Activated B cell treated with CpG ODN at 0.5 μM for 24 hours (primary cell): ENCODE measurements at regions not wholly inside any gene's neighbourhood (a gene's known extent, or its start where the extent isn't known, plus 50 kb on each side); places are given as distances from the start of the nearest gene placed in this dataset.
"Not testable (repeated sequence)": the region's sequence is repeated elsewhere in the genome, so short reads cannot be mapped to it uniquely, and the experiment has no call there.

Experiments
- ATAC-seq: fragments of 200-7000 bp; cut with Tn5 transposase; one replicate; pipeline ENCODE4 v1.10.0; 2021; ENCODE audit warnings: low read depth, mild to moderate bottlenecking, moderate library complexity
- CTCF ChIA-PET: fragments of 350-600 bp; sonication (Branson Sonifier 250); formaldehyde crosslinking; loops from one replicate; lab custom pipeline; 2021; ENCODE audit warnings: antibody characterized with exemption; lab: Charles Lee
- POLR2A ChIA-PET: fragments of 350-600 bp; sonication (Branson Sonifier 250); formaldehyde crosslinking; loops from one replicate; lab custom pipeline; 2021; ENCODE audit warnings: antibody characterized with exemption; lab: Charles Lee
- DNase-seq: peaks from one replicate; pipeline ENCODE4 v3.0.0; 2022
- H3K27ac Mint-ChIP-seq: one replicate; pipeline ENCODE4 v1.8.0; 2020; ENCODE audit warnings: mixed read lengths
- H3K27me3 Mint-ChIP-seq: one replicate; pipeline ENCODE4 v1.8.0; 2021; ENCODE audit warnings: mixed read lengths
- H3K36me3 Mint-ChIP-seq: one replicate; pipeline ENCODE4 v1.8.0; 2021; ENCODE audit warnings: low read depth, mixed read lengths
- H3K4me1 Mint-ChIP-seq: one replicate; pipeline ENCODE4 v1.8.0; 2021; ENCODE audit warnings: mixed read lengths
- H3K4me3 Mint-ChIP-seq: one replicate; pipeline ENCODE4 v1.8.0; 2020; ENCODE audit warnings: mild to moderate bottlenecking, mixed read lengths
- H3K9me3 Mint-ChIP-seq: one replicate; pipeline ENCODE4 v1.8.0; 2020; ENCODE audit warnings: mixed read lengths
- CTCF ChIP-seq: fragments of 200-600 bp; IDR thresholded peaks from one replicate; pipeline ENCODE4 v1.8.0; 2022; ENCODE audit warnings: antibody characterized with exemption, mild to moderate bottlenecking
- intact Hi-C: fragments of 100-400 bp; cut with micrococcal nuclease; formaldehyde crosslinking; loops from one replicate; pipeline ENCODE4 v1.15.1; 2024

GRCh38 chr2:56040834-56041233 is 117.3 kb upstream of the EFEMP1 start:
- DNase-seq (no peak), ATAC-seq (no peak)
- intact Hi-C loops = no loop called here
- no peaks in the 10 kb centered on the region for H3K4me1 Mint-ChIP-seq
- TF ChIP-seq CTCF = no peak
- no peaks in the 10 kb centered on the region for H3K27me3 Mint-ChIP-seq
- ChIA-PET POLR2A (no interaction called here), CTCF (no interaction called here)
- H3K4me3 Mint-ChIP-seq = no peak overlapping the region
- H3K27ac Mint-ChIP-seq = no peak overlapping the region
- H3K9me3 Mint-ChIP-seq = no peaks in the 10 kb centered on the region
- H3K36me3 Mint-ChIP-seq = no peaks in the 10 kb centered on the region

- Mint-ChIP-seq H3K27ac (no peak overlapping the region), H3K4me1 (no peaks in the 10 kb centered on the region), H3K9me3 (no peaks in the 10 kb centered on the region), H3K27me3 (no peaks in the 10 kb centered on the region), H3K4me3 (no peak overlapping the region), H3K36me3 (no peaks in the 10 kb centered on the region)
- CTCF ChIA-PET = interaction anchor here (1.2 kb wide), 1 partner anchor 135 kb away, joined by 3 read pairs; no protein-coding TSS in a partner anchor
- POLR2A ChIA-PET = no interaction called here
- intact Hi-C loops = no loop called here
- ATAC-seq (no peak), DNase-seq (no peak)
- no peak for TF ChIP-seq CTCF
Observed at GRCh38 chr2:56047136-56047535, 123.6 kb upstream of the EFEMP1 start.

GRCh38 chr2:56049233-56049845 is 125.8 kb upstream of the EFEMP1 start:
- POLR2A ChIA-PET = interaction anchor here (0.6 kb wide), 1 partner anchor 287 kb away, joined by 5 read pairs; no protein-coding TSS in a partner anchor
- H3K9me3 Mint-ChIP-seq = no peaks in the 10 kb centered on the region

GRCh38 chr2:56053679-56054078 is 130.1 kb upstream of the EFEMP1 start:
- ATAC-seq (no peak), DNase-seq (no peak)
- Mint-ChIP-seq H3K4me1 (no peaks in the 10 kb centered on the region), H3K36me3 (no peaks in the 10 kb centered on the region), H3K27me3 (no peaks in the 10 kb centered on the region), H3K9me3 (peaks cover 8% of the 10 kb centered on the region), H3K4me3 (no peak overlapping the region), H3K27ac (no peak overlapping the region)
- POLR2A ChIA-PET = no interaction called here
- CTCF ChIA-PET = no interaction called here
- no peak for TF ChIP-seq CTCF
- intact Hi-C loops = no loop called here

More at GRCh38 chr2:56049233-56049845, 125.8 kb upstream of the EFEMP1 start:
- H3K4me3 Mint-ChIP-seq = no peak overlapping the region
- no peaks in the 10 kb centered on the region for H3K27me3 Mint-ChIP-seq
- no peak for TF ChIP-seq CTCF
- no peaks in the 10 kb centered on the region for H3K4me1 Mint-ChIP-seq
- CTCF ChIA-PET = no interaction called here
- intact Hi-C loops = no loop called here
- no peak overlapping the region for H3K27ac Mint-ChIP-seq
- no peaks in the 10 kb centered on the region for H3K36me3 Mint-ChIP-seq
- ATAC-seq = no peak
- no peak for DNase-seq

GRCh38 chr2:56055405-56055804 is 128.4 kb upstream of the CCDC85A start:
- TF ChIP-seq CTCF = no peak
- H3K9me3 Mint-ChIP-seq = peaks cover 14% of the 10 kb centered on the region
- ChIA-PET CTCF (no interaction called here), POLR2A (no interaction called here)
- intact Hi-C loops = no loop called here
- H3K4me1 Mint-ChIP-seq = no peaks in the 10 kb centered on the region
- no peak overlapping the region for H3K4me3 Mint-ChIP-seq
- H3K27ac Mint-ChIP-seq = no peak overlapping the region
- H3K36me3 Mint-ChIP-seq = no peaks in the 10 kb centered on the region
- H3K27me3 Mint-ChIP-seq = no peaks in the 10 kb centered on the region
- ATAC-seq = no peak
- DNase-seq = no peak

- H3K9me3 Mint-ChIP-seq = peaks cover 27% of the 10 kb centered on the region
- H3K36me3 Mint-ChIP-seq, H3K4me1 Mint-ChIP-seq, H3K27ac Mint-ChIP-seq, ATAC-seq, H3K4me3 Mint-ChIP-seq, H3K27me3 Mint-ChIP-seq, DNase-seq, intact Hi-C loops, POLR2A ChIA-PET, CTCF ChIA-PET: not testable (repeated sequence)
Observed at GRCh38 chr2:56061327-56061726, 122.5 kb upstream of the CCDC85A start.
